A549 (cell line): ENCODE measurements at regions not wholly inside any gene's neighbourhood (a gene's known extent, or its start where the extent isn't known, plus 50 kb on each side); places are given as distances from the start of the nearest gene placed in this dataset.

Experiments
- CEBPB ChIP-seq, 2 experiments: fragments of >200 bp in 1 of 2; sonication (Bioruptor Twin) in 1 of 2; formaldehyde crosslinking in 1 of 2; IDR thresholded peaks; 2 replicates each; pipeline ENCODE4 v1.6.1; 2012 to 2016
- CTCF ChIP-seq: fragments of >200 bp; sonication (Bioruptor Twin); formaldehyde crosslinking; IDR thresholded peaks from 3 replicates; pipeline ENCODE4 v1.5.1; 2016
- PBX3 ChIP-seq: IDR thresholded peaks from 2 replicates; pipeline ENCODE4 v1.6.1; 2012

- no peak for TF ChIP-seq CTCF
- TF ChIP-seq CEBPB (IDR thresholded peaks at IDR 0.05): no peak
- TF ChIP-seq PBX3: no peak
These were observed 180.8 kb downstream of the CCDC71L start for GRCh38 chr7:106480161-106480579.
